Lung (tissue), 11 donors: ENCODE measurements at regions not wholly inside any gene's neighbourhood (a gene's known extent, or its start where the extent isn't known, plus 50 kb on each side); places are given as distances from the start of the nearest gene placed in this dataset.

Source experiments
- ATAC-seq: fragments of 200-7000 bp; cut with Tn5 transposase; one replicate; pipeline ENCODE4 v1.9.1; 2020; ENCODE audit warnings: moderate number of reproducible peaks; ENCODE audit not compliant: insufficient read depth, low FRiP score
- DNase-seq, 3 donors: peaks; one replicate each; pipeline ENCODE4 v3.0.0-alpha.2; 2013 to 2017
- H3K27ac ChIP-seq, 2 donors: one replicate each; pipeline ENCODE4 v1.5.1; 2013; ENCODE audit warnings: mild to moderate bottlenecking in 2 of 2, moderate library complexity in 2 of 2, control low read depth in 1 of 2, inconsistent platforms in 1 of 2, low read depth in 1 of 2, low read length in 1 of 2
- H3K27me3 ChIP-seq, 3 donors: one replicate each; pipeline ENCODE4 v1.5.1; 2013; ENCODE audit warnings: low read length in 2 of 3; ENCODE audit not compliant: control insufficient read depth in 3 of 3, insufficient read depth in 3 of 3
- H3K36me3 ChIP-seq, 4 donors: one replicate each; pipeline ENCODE4 v1.5.1; 2013; ENCODE audit warnings: low read length in 4 of 4, mild to moderate bottlenecking in 1 of 4, moderate library complexity in 1 of 4; ENCODE audit not compliant: control insufficient read depth in 4 of 4, insufficient read depth in 4 of 4
- H3K4me1 ChIP-seq, 5 donors: one replicate each; pipeline ENCODE4 v1.5.1; 2013; ENCODE audit warnings: low read length in 5 of 5, mild to moderate bottlenecking in 2 of 5, moderate library complexity in 1 of 5; ENCODE audit not compliant: control insufficient read depth in 5 of 5, insufficient read depth in 5 of 5
- H3K4me3 ChIP-seq: one replicate; pipeline ENCODE4 v1.5.1; 2013; ENCODE audit warnings: mild to moderate bottlenecking, control low read depth, moderate library complexity
- H3K9ac ChIP-seq, 2 donors: one replicate each; pipeline ENCODE4 v1.5.1; 2013; ENCODE audit warnings: low read length in 2 of 2, control low read depth in 1 of 2; ENCODE audit not compliant: insufficient read depth in 1 of 2
- H3K9me3 ChIP-seq, 4 donors: one replicate each; pipeline ENCODE4 v1.5.1; 2013; ENCODE audit warnings: low read length in 3 of 4, mild to moderate bottlenecking in 1 of 4, moderate library complexity in 1 of 4; ENCODE audit not compliant: control insufficient read depth in 4 of 4, insufficient read depth in 3 of 4
- CTCF ChIP-seq: IDR thresholded peaks from 2 replicates; pipeline ENCODE4 v1.5.1; 2012; ENCODE audit warnings: mild to moderate bottlenecking; ENCODE audit errors: control extremely low read depth, extremely low read depth
- WGBS, 2 donors: extraction: QIAGEN DNeasy Blood & Tissue Kit; methylation state at CpG; one replicate each; pipeline ENCODE4 v1.1.7; 2013; 5-methylcytosine and 5-hydroxymethylcytosine counted together
- donor health status: control.
- donor health status: control.
- donor health status: Bipolar disorder and iron deficiency.
- donor health status: healthy.
- donor health status: DM: yes; HTN: yes; CAD: no.

GRCh38 chr1:4351453-4351852 is 303.0 kb upstream of the AJAP1 start:
- 86 to 90% methylated on average over 6 of the region's 6 CpGs for WGBS, 2 donors

GRCh38 chr1:4353090-4353856 is 301.1 kb upstream of the AJAP1 start:
- no peaks in the 10 kb centered on the region for H3K36me3 ChIP-seq
- H3K9me3 ChIP-seq = peaks cover 0 to 2% (median 0%) of the 10 kb centered on the region in 4 donors
- no peaks in the 10 kb centered on the region for H3K4me1 ChIP-seq
- 81 to 90% methylated on average over 13 of the region's 13 CpGs for WGBS, 2 donors
- TF ChIP-seq CTCF = no peak
- no peak for ATAC-seq
- H3K27ac ChIP-seq = no peak overlapping the region
- H3K27me3 ChIP-seq = peaks cover 0 to 12% (median 0%) of the 10 kb centered on the region in 3 donors
- no peak overlapping the region for H3K4me3 ChIP-seq
- H3K9ac ChIP-seq = no peak overlapping the region
- no peak for DNase-seq

More at GRCh38 chr1:4351453-4351852, 303.0 kb upstream of the AJAP1 start:
- Histone ChIP-seq H3K36me3 (no peaks in the 10 kb centered on the region), H3K4me3 (no peak overlapping the region), H3K9ac (no peak overlapping the region), H3K27me3 (peaks cover 0 to 8% (median 0%) of the 10 kb centered on the region in 3 donors), H3K9me3 (peaks cover 0 to 2% (median 0%) of the 10 kb centered on the region in 4 donors), H3K27ac (no peak overlapping the region), H3K4me1 (no peaks in the 10 kb centered on the region)
- no peak for TF ChIP-seq CTCF
- DNase-seq (no peak), ATAC-seq (no peak)

- no peaks in the 10 kb centered on the region for H3K36me3 ChIP-seq
- H3K4me3 ChIP-seq = no peak overlapping the region
- H3K27ac ChIP-seq = no peak overlapping the region
- ATAC-seq (no peak), DNase-seq (no peak)
- no peaks in the 10 kb centered on the region for H3K4me1 ChIP-seq
- H3K27me3 ChIP-seq = peaks cover 0 to 13% (median 0%) of the 10 kb centered on the region in 3 donors
- H3K9ac ChIP-seq = no peak overlapping the region
- peaks cover 0 to 3% (median 0%) of the 10 kb centered on the region in 4 donors for H3K9me3 ChIP-seq
- TF ChIP-seq CTCF = no peak
- 64 to 79% methylated on average over 6 of the region's 6 CpGs for WGBS, 2 donors
Measured at GRCh38 chr1:4355839-4356238, 298.6 kb upstream of the AJAP1 start.
